K562 (cell line): ENCODE measurements at regions not wholly inside any gene's neighbourhood (a gene's known extent, or its start where the extent isn't known, plus 50 kb on each side); places are given as distances from the start of the nearest gene placed in this dataset.

Experiments
- ATAC-seq: fragments of 200-7000 bp; cut with Tn5 transposase; 3 replicates; pipeline ENCODE4 v1.9.1; 2020; ENCODE audit warnings: moderate library complexity
- BruUV-seq: library from RNA; stranded (reverse); fragments of 400-500 nt; replicated peaks from 2 replicates; lab custom pipeline; 2021; lab: Mats Ljungman, UMichigan
- CTCF ChIA-PET: fragments of 300-600 bp; formaldehyde crosslinking; extraction: SDS; loops from one replicate; lab custom pipeline; 2021; ENCODE audit warnings: low intra/inter-chr PET ratio; lab: Yijun Ruan, JAX
- POLR2A ChIA-PET: fragments of 300-600, 350-650 bp; sonication (Branson Sonifier 250); formaldehyde crosslinking; extraction: SDS; loops from one replicate; lab custom pipeline; 2021; ENCODE audit warnings: antibody characterized with exemption, inconsistent platforms; lab: Yijun Ruan, JAX
- DNase-seq, 4 experiments: peaks; one replicate each; pipeline versions ENCODE4 v3.0.0 to v3.0.0-alpha.2; 2011 to 2018; ENCODE audit warnings: low spot score in 3 of 4, mixed read lengths in 3 of 4; ENCODE audit errors: extremely low read depth in 1 of 4
- FAIRE-seq: peaks from 2 replicates; lab custom pipeline; 2011; peaks lifted over from hg19 to GRCh38; lab: Jason Lieb, UNC
- H2AFZ ChIP-seq: 2 replicates; pipeline ENCODE4 v1.6.0; 2011; ENCODE audit warnings: low read depth, low read length, control low read depth, inconsistent platforms
- H3K27ac ChIP-seq: fragments of 200-600 bp; 3 replicates; pipeline ENCODE4 v1.8.0; 2011; ENCODE audit warnings: low read depth, mild to moderate bottlenecking, control low read depth, inconsistent platforms, low read length, moderate library complexity, mixed read lengths; ENCODE audit errors: extremely low read depth
- H3K27me3 ChIP-seq, 2 experiments: fragments of 300-600 bp in 1 of 2; 2 replicates in 1 of 2; 3 replicates in 1 of 2; pipeline versions ENCODE4 v1.6.0 to v1.8.0; 2011; ENCODE audit warnings: inconsistent platforms in 2 of 2, low read length in 2 of 2, mild to moderate bottlenecking in 1 of 2, mixed read lengths in 1 of 2, moderate library complexity in 1 of 2; ENCODE audit not compliant: control insufficient read depth in 2 of 2, insufficient read depth in 2 of 2
- H3K36me3 ChIP-seq: fragments of 300-600 bp; 3 replicates; pipeline ENCODE4 v1.8.0; 2011; ENCODE audit warnings: mild to moderate bottlenecking, low read length, inconsistent platforms; ENCODE audit not compliant: control insufficient read depth, insufficient read depth
- H3K4me1 ChIP-seq, 2 experiments: fragments of 200-600 bp in 1 of 2; replicated peaks in 1 of 2; 2 replicates in 1 of 2; 3 replicates in 1 of 2; pipeline versions ENCODE4 v1.5.1 to v1.8.0; 2011; ENCODE audit warnings: inconsistent platforms in 2 of 2, low read length in 2 of 2, mild to moderate bottlenecking in 1 of 2, mixed read lengths in 1 of 2, moderate library complexity in 1 of 2; ENCODE audit not compliant: control insufficient read depth in 2 of 2, insufficient read depth in 2 of 2
- H3K4me2 ChIP-seq: 2 replicates; pipeline ENCODE4 v1.6.1; 2011; ENCODE audit warnings: low read length, control low read depth, inconsistent platforms, mixed read lengths; ENCODE audit not compliant: insufficient read depth
- H3K4me3 ChIP-seq: fragments of 200-600 bp; sonication (generic), shearing (Covaris generic); 2 replicates; pipeline ENCODE4 v1.5.1; 2016; ENCODE audit warnings: control low read depth, inconsistent platforms
- H3K79me2 ChIP-seq: fragments of 200-600 bp; 3 replicates; pipeline ENCODE4 v1.8.0; 2011; ENCODE audit warnings: low read length, inconsistent platforms; ENCODE audit not compliant: control insufficient read depth, insufficient read depth
- H3K9ac ChIP-seq, 2 experiments: 2 replicates each; pipeline versions ENCODE4 v1.6.0 to v1.6.1; 2011; ENCODE audit warnings: low read depth in 2 of 2, low read length in 2 of 2, control low read depth in 1 of 2, inconsistent platforms in 1 of 2, mild to moderate bottlenecking in 1 of 2, mixed read lengths in 1 of 2; ENCODE audit not compliant: insufficient read depth in 1 of 2
- H3K9me1 ChIP-seq: one replicate; pipeline ENCODE4 v1.6.0; 2011; ENCODE audit warnings: inconsistent platforms, mild to moderate bottlenecking, low read length, moderate library complexity; ENCODE audit not compliant: control insufficient read depth, insufficient read depth
- H3K9me3 ChIP-seq: replicated peaks from 2 replicates; pipeline ENCODE4 v1.5.1; 2011; ENCODE audit warnings: low read depth, low read length, inconsistent platforms; ENCODE audit not compliant: control insufficient read depth, insufficient read depth
- H4K20me1 ChIP-seq: replicated peaks from 2 replicates; pipeline ENCODE4 v1.6.1; 2011; ENCODE audit warnings: low read length, inconsistent platforms, mixed read lengths; ENCODE audit not compliant: control insufficient read depth, insufficient read depth
- ARID2 ChIP-seq: fragments of 450-650 bp; IDR thresholded peaks from 2 replicates; pipeline ENCODE4 v1.6.1; 2017; ENCODE audit warnings: antibody characterized with exemption, mild to moderate bottlenecking
- BRD9 ChIP-seq: fragments of 450-650 bp; IDR thresholded peaks from 2 replicates; pipeline ENCODE4 v1.6.1; 2018; ENCODE audit warnings: low read depth; ENCODE audit not compliant: partially characterized antibody
- OTX1 ChIP-seq: fragments of 450-650 bp; formaldehyde crosslinking; IDR thresholded peaks from 2 replicates; pipeline ENCODE4 v1.4.0; 2022; ENCODE audit warnings: mild to moderate bottlenecking
- POLR2AphosphoS2 ChIP-seq: IDR thresholded peaks from 2 replicates; pipeline ENCODE4 v1.6.1; 2012; ENCODE audit warnings: low read length, improper control_type of control experiment
- SMARCE1 ChIP-seq: fragments of 450-650 bp; IDR thresholded peaks from 2 replicates; pipeline ENCODE4 v1.7.1; 2016; ENCODE audit warnings: mild to moderate bottlenecking
- TEAD1 ChIP-seq, 2 experiments: fragments of 450-650 bp in 1 of 2; sonication (generic) in 1 of 2; formaldehyde crosslinking; IDR thresholded peaks; 2 replicates each; pipeline versions ENCODE4 v1.4.0 to v1.8.0; 2020 to 2022; ENCODE audit warnings: mild to moderate bottlenecking in 2 of 2, missing genetic modification reagents in 1 of 2
- TRIM28 ChIP-seq: fragments of 450-650 bp; IDR thresholded peaks from 2 replicates; pipeline ENCODE4 v1.6.1; 2017
- ZFPM2 ChIP-seq: fragments of 250-450 bp; sonication (Bioruptor Pico); IDR thresholded peaks from 2 replicates; pipeline ENCODE4 v1.5.1; 2022; ENCODE audit warnings: mild to moderate bottlenecking
- ZNF175 ChIP-seq: fragments of 200-800 bp; sonication (Bioruptor generic); IDR thresholded peaks from 2 replicates; pipeline ENCODE4 v1.6.1; 2016; ENCODE audit warnings: low read depth, mild to moderate bottlenecking, missing genetic modification characterization, missing compliant biosample characterization
- ZNF695 ChIP-seq: fragments of 450-650 bp; formaldehyde crosslinking; IDR thresholded peaks from 2 replicates; pipeline ENCODE4 v1.4.0; 2020; ENCODE audit warnings: mild to moderate bottlenecking, moderate library complexity
- WGBS: fragments of 100-300 bp; shearing (Covaris generic); methylation state at CpG from one replicate; pipeline ENCODE4 v1.1.6; 2016; ENCODE audit warnings: low coverage, mixed read lengths; ENCODE audit not compliant: insufficient coverage; ENCODE audit errors: missing lambda C conversion rate; 5-methylcytosine and 5-hydroxymethylcytosine counted together
- in situ Hi-C: fragments of 300-500 bp; cut with MboI; formaldehyde crosslinking; loops from 4 replicates; pipeline ENCODE4 v1.15.0; 2018; ENCODE audit warnings: inconsistent platforms, mixed read lengths
- intact Hi-C: fragments of 100-400 bp; cut with micrococcal nuclease; formaldehyde crosslinking; loops from 2 replicates; pipeline ENCODE4 v1.14.2; 2022
- TF ChIP-seq, protein P1 (sequence below): IDR thresholded peaks from 3 replicates; pipeline ENCODE4 v1.6.1; 2011; ENCODE audit warnings: borderline replicate concordance, mild to moderate bottlenecking, moderate library complexity; ENCODE audit not compliant: insufficient read length; ENCODE audit errors: extremely low read depth

DNA sequence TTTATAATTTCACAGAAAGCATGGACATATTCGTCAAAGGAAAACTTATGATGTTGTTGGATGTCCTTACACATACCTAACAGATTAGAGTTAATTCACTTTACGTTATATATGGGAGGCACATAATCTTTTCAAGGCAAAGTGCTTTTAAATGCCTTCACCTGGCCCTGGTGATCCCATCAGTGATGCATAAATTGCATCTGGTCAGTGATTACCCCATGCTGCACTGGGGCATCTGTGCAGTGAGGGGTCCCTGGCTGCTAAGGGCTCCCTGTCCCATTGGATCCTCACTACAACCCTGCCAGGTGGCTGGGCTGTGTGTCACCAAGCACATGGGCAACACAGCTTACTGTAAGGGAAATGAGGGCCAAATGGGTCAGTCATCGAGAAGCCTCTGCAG is 441.1 kb downstream of the RPS24 start:
- peak; percentile 26 for FAIRE-seq
- Histone ChIP-seq H3K4me2 (no peak overlapping the region), H2AFZ (no peak overlapping the region), H3K9ac (no peak overlapping the region), H3K4me3 (no peak overlapping the region), H3K27me3 (peaks cover 12 to 53% of the 10 kb centered on the region in 2 experiments; a peak in 4 of 5 replicates), H3K9me1 (peaks cover 4% of the 10 kb centered on the region), H3K4me1 (no peaks in the 10 kb centered on the region), H3K79me2 (no peaks in the 10 kb centered on the region), H4K20me1 (peaks cover 15% of the 10 kb centered on the region; the same call in 1 of the 2 replicates), H3K27ac (no peak overlapping the region), H3K9me3 (no peaks in the 10 kb centered on the region), H3K36me3 (no peaks in the 10 kb centered on the region)
- BruUV-seq = no TSS peak
- 0% methylated on average over 3 of the region's 3 CpGs for WGBS
- ChIA-PET CTCF (no interaction called here), POLR2A (no interaction called here)
- in situ Hi-C loops = no loop called here
- TF ChIP-seq OTX1 (CRISPR knock-in tag) (no peak), SMARCE1 (no peak), ZNF695 (CRISPR knock-in tag) (no peak), ARID2 (no peak), BRD9 (no peak), ZFPM2 (CRISPR knock-in tag) (no peak), TEAD1 (CRISPR knock-in tag; IDR thresholded peaks at IDR 0.05) (no peak), POLR2AphosphoS2 (no peak), ZNF175 (CRISPR knock-in tag) (no peak), TRIM28 (no peak)
- TF ChIP-seq, protein P1, sequence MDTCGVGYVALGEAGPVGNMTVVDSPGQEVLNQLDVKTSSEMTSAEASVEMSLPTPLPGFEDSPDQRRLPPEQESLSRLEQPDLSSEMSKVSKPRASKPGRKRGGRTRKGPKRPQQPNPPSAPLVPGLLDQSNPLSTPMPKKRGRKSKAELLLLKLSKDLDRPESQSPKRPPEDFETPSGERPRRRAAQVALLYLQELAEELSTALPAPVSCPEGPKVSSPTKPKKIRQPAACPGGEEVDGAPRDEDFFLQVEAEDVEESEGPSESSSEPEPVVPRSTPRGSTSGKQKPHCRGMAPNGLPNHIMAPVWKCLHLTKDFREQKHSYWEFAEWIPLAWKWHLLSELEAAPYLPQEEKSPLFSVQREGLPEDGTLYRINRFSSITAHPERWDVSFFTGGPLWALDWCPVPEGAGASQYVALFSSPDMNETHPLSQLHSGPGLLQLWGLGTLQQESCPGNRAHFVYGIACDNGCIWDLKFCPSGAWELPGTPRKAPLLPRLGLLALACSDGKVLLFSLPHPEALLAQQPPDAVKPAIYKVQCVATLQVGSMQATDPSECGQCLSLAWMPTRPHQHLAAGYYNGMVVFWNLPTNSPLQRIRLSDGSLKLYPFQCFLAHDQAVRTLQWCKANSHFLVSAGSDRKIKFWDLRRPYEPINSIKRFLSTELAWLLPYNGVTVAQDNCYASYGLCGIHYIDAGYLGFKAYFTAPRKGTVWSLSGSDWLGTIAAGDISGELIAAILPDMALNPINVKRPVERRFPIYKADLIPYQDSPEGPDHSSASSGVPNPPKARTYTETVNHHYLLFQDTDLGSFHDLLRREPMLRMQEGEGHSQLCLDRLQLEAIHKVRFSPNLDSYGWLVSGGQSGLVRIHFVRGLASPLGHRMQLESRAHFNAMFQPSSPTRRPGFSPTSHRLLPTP = no peak
- intact Hi-C loops = no loop called here
- no peak for ATAC-seq
- DNase-seq = no peak
